SK-MEL-5 (cell line): ENCODE measurements at regions not wholly inside any gene's neighbourhood (a gene's known extent, or its start where the extent isn't known, plus 50 kb on each side); places are given as distances from the start of the nearest gene placed in this dataset.

ENCODE experiments used
- DNase-seq: peaks from one replicate; pipeline ENCODE4 v3.0.0-alpha.2; 2016; ENCODE audit warnings: low read depth, low spot score
- in situ Hi-C: cut with HindIII; loops from 2 replicates; pipeline ENCODE4 v1.10.0; 2016; ENCODE audit warnings: low sequenced_read_pairs, high pct_unique_total_duplicates, low pct_unique_long_range_greater_than_20kb

DNA sequence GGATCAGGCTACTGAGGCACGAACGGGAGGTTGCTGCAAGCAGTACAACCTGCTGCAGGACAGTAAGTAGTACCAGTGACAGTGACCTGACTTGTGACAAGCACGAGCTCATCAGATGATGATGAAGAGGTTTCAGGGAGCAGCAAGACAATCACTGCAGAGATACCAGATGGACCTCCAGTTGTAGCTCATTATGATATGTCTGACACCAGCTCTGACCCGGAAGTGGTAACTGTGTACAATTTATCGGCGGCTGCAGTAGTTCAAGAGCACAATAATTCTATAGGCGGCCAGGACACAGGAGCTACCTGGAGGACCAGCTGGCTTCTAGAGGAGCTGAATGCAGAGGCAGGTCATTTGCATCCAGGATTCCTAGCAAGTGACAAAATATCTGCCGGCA lies 64.0 kb upstream of the GULP1 start:
- in situ Hi-C loops: no loop called here
- no peak for DNase-seq

DNA sequence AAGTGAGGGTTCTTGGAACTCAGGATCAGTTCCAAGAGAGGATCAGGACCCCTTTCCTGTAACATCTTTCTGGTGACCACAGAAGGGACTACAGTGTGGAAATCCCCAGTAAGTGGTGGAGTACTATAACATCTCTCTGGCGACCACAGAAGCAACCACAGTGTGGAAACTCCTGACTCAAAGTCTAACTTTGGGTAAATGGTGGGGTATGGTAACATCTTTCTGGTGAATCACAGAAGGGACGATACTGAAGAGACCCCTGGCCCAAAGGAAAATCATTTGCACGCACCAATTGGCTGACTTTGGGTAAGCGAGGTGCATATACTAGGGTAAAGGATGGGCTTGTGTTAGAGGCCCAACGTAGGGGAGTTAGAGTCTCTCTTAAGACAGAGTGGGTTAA lies 56.3 kb upstream of the GULP1 start:
- in situ Hi-C loops: no loop called here
- no peak for DNase-seq

DNA sequence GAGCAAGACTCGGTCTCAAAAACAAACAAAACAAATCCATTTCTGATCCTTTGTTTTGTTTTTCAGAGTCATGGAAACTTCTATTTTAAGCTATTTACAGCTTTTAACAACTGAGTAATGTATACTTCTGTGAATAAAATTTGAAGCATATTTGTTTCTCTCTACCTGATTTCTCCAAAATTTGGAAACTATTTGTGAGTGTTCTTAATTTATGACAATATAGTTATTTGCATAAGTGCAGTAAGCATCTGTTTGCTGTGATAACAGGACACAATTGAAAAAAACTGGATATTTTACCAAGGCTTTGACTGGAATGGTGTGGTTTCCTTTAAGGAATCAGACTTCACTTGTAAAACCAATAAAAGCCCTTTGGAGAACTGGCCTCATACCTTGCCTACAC lies 53.3 kb upstream of the GULP1 start:
- no peak for DNase-seq
- in situ Hi-C loops: no loop called here
